ENCODE measurements at regions not wholly inside any gene's neighbourhood (a gene's known extent, or its start where the extent isn't known, plus 50 kb on each side); places are given as distances from the start of the nearest gene placed in this dataset.
A peak's percentile ranks its signal among the peaks of the same experiment; 100 is the strongest.

GRCh38 chr17:73896966-73897365 lies 252.7 kb upstream of the SDK2 start:
- no peak for DNase-seq (ENCODE audit: low spot score in 2 of 2)
- no peaks in the 10 kb centered on the region for H3K4me1 ChIP-seq
- intact Hi-C loops (cut with DNase I; ENCODE audit: low total_unique reads) = no loop called here
- no peaks in the 10 kb centered on the region for H3K36me3 ChIP-seq
- TF ChIP-seq POLR2A (IDR thresholded peaks at IDR 0.05) (no peak), POLR2AphosphoS5 (IDR thresholded peaks at IDR 0.05) (no peak), CTCF (IDR thresholded peaks at IDR 0.05) (no peak)
- H3K4me3 ChIP-seq = no peak overlapping the region
- peaks cover 0 to 8% of the 10 kb centered on the region in 2 donors for H3K9me3 ChIP-seq
- H3K27me3 ChIP-seq = peaks cover 0 to 41% of the 10 kb centered on the region in 2 donors
- H3K27ac ChIP-seq = no peak overlapping the region

- no peaks in the 10 kb centered on the region for H3K9me3 ChIP-seq
- DNase-seq (ENCODE audit: low spot score in 2 of 2) = no peak
- H3K36me3 ChIP-seq = no peaks in the 10 kb centered on the region
- peaks cover 0 to 37% of the 10 kb centered on the region in 2 donors for H3K27me3 ChIP-seq
- no peak overlapping the region for H3K27ac ChIP-seq
- no peaks in the 10 kb centered on the region for H3K4me1 ChIP-seq
- intact Hi-C loops (cut with DNase I; ENCODE audit: low total_unique reads) = no loop called here
- TF ChIP-seq POLR2A (IDR thresholded peaks at IDR 0.05) (no peak), CTCF (IDR thresholded peaks at IDR 0.05) (no peak), POLR2AphosphoS5 (IDR thresholded peaks at IDR 0.05) (no peak)
- no peak overlapping the region for H3K4me3 ChIP-seq
Observed at GRCh38 chr17:73899839-73900238, 255.6 kb upstream of the SDK2 start.

- Histone ChIP-seq H3K27ac (no peak overlapping the region), H3K27me3 (peaks cover 0 to 36% of the 10 kb centered on the region in 2 donors), H3K36me3 (no peaks in the 10 kb centered on the region), H3K4me1 (no peaks in the 10 kb centered on the region), H3K4me3 (no peak overlapping the region), H3K9me3 (no peaks in the 10 kb centered on the region)
- intact Hi-C loops (cut with DNase I; ENCODE audit: low total_unique reads) = no loop called here
- TF ChIP-seq POLR2AphosphoS5 (IDR thresholded peaks at IDR 0.05) = no peak
- TF ChIP-seq POLR2A (IDR thresholded peaks at IDR 0.05) = no peak
- no peak for TF ChIP-seq CTCF (IDR thresholded peaks at IDR 0.05)
- DNase-seq (ENCODE audit: low spot score in 2 of 2) = no peak
Observed at GRCh38 chr17:73900516-73900915, 256.3 kb upstream of the SDK2 start.

GRCh38 chr17:73901249-73901648 lies 257.0 kb upstream of the SDK2 start:
- intact Hi-C loops (cut with DNase I; ENCODE audit: low total_unique reads) = no loop called here
- TF ChIP-seq POLR2A (IDR thresholded peaks at IDR 0.05) (no peak), POLR2AphosphoS5 (IDR thresholded peaks at IDR 0.05) (no peak)
- Histone ChIP-seq H3K27ac (no peak overlapping the region), H3K27me3 (peaks cover 0 to 34% of the 10 kb centered on the region in 2 donors), H3K4me3 (peak overlapping the region in 2 of 3 donors; percentile 48 to 61), H3K4me1 (no peaks in the 10 kb centered on the region), H3K36me3 (no peaks in the 10 kb centered on the region), H3K9me3 (no peaks in the 10 kb centered on the region)
- no peak for DNase-seq (ENCODE audit: low spot score in 2 of 2)

GRCh38 chr17:73901661-73902415 lies 257.6 kb upstream of the SDK2 start:
- Histone ChIP-seq H3K4me1 (no peaks in the 10 kb centered on the region), H3K4me3 (peak overlapping the region; percentile 14 to 61 (median 48)), H3K36me3 (no peaks in the 10 kb centered on the region), H3K27me3 (peaks cover 0 to 36% of the 10 kb centered on the region in 2 donors), H3K27ac (no peak overlapping the region), H3K9me3 (no peaks in the 10 kb centered on the region)
- peak in 1 of 2 donors; percentile 30 for DNase-seq (ENCODE audit: low spot score in 2 of 2)
- no peak for TF ChIP-seq POLR2AphosphoS5 (IDR thresholded peaks at IDR 0.05)
- TF ChIP-seq POLR2A (IDR thresholded peaks at IDR 0.05) = no peak
- no peak for TF ChIP-seq CTCF (IDR thresholded peaks at IDR 0.05)
- intact Hi-C loops (cut with DNase I; ENCODE audit: low total_unique reads) = no loop called here

All from breast epithelium (tissue), 4 donors.